B cell (primary cell): ENCODE measurements at regions not wholly inside any gene's neighbourhood (a gene's known extent, or its start where the extent isn't known, plus 50 kb on each side); places are given as distances from the start of the nearest gene placed in this dataset.
A peak's percentile ranks its signal among the peaks of the same experiment; 100 is the strongest.

Experiments used
- ATAC-seq: fragments of 200-7000 bp; cut with Tn5 transposase; one replicate; pipeline ENCODE4 v1.10.0; 2021; ENCODE audit warnings: low read depth, mild to moderate bottlenecking, moderate number of reproducible peaks, moderate library complexity
- CTCF ChIA-PET: fragments of 350-600 bp; sonication (Branson Sonifier 250); formaldehyde crosslinking; loops from one replicate; lab custom pipeline; 2021; ENCODE audit warnings: antibody characterized with exemption, inconsistent platforms; lab: Charles Lee
- POLR2A ChIA-PET: fragments of 350-600 bp; sonication (Branson Sonifier 250); formaldehyde crosslinking; loops from one replicate; lab custom pipeline; 2021; ENCODE audit warnings: antibody characterized with exemption; lab: Charles Lee
- DNase-seq: peaks from one replicate; pipeline ENCODE4 v3.0.0; 2013
- H2AFZ ChIP-seq: 2 replicates; pipeline ENCODE4 v1.6.1; 2012; ENCODE audit warnings: mild to moderate bottlenecking, low read depth, low read length; ENCODE audit not compliant: insufficient read depth, poor library complexity, severe bottlenecking
- H3K27ac ChIP-seq, 2 donors: 1 replicate in 1 of 2; 2 replicates in 1 of 2; pipeline ENCODE4 v1.5.1; 2012 to 2013; ENCODE audit warnings: low read length in 2 of 2, mild to moderate bottlenecking in 2 of 2, moderate library complexity in 1 of 2
- H3K27me3 ChIP-seq, 4 experiments: fragments of 200-600 bp in 1 of 4; sonication (generic) in 1 of 4; replicated peaks in 1 of 4; 1 replicate in 2 of 4; 2 replicates in 2 of 4; pipeline versions ENCODE4 v1.6.1 to v1.7.0; 2013 to 2016; ENCODE audit warnings: low read length in 3 of 4, mild to moderate bottlenecking in 2 of 4, mixed read lengths in 1 of 4, moderate library complexity in 1 of 4; ENCODE audit not compliant: insufficient read depth in 4 of 4, control insufficient read depth in 3 of 4; ENCODE audit errors: control extremely low read depth in 1 of 4
- H3K36me3 ChIP-seq, 2 experiments: replicated peaks in 1 of 2; 1 replicate in 1 of 2; 2 replicates in 1 of 2; pipeline versions ENCODE4 v1.6.1 to v1.7.1; 2013; ENCODE audit warnings: low read length in 1 of 2; ENCODE audit not compliant: insufficient read depth in 2 of 2, control insufficient read depth in 1 of 2; ENCODE audit errors: control extremely low read depth in 1 of 2, extremely low read depth in 1 of 2
- H3K4me1 ChIP-seq, 2 donors: fragments of 200-600 bp in 1 of 2; sonication (generic) in 1 of 2; 1 replicate in 1 of 2; 2 replicates in 1 of 2; pipeline versions ENCODE4 v1.5.1 to v1.6.1; 2013 to 2017; ENCODE audit warnings: low read length in 2 of 2; ENCODE audit not compliant: control insufficient read depth in 2 of 2, insufficient read depth in 2 of 2
- H3K4me2 ChIP-seq: replicated peaks from 2 replicates; pipeline ENCODE3; 2012; ENCODE audit warnings: mild to moderate bottlenecking, low read depth, low read length; ENCODE audit not compliant: poor library complexity, severe bottlenecking
- H3K4me3 ChIP-seq, 5 experiments: fragments of 200-600 bp in 1 of 5; sonication (generic) in 1 of 5; 1 replicate in 3 of 5; 2 replicates in 2 of 5; pipeline versions ENCODE4 v1.5.1 to v1.7.0; 2011 to 2016; ENCODE audit warnings: low read length in 4 of 5, mild to moderate bottlenecking in 4 of 5, low read depth in 2 of 5, control low read depth in 1 of 5, moderate library complexity in 1 of 5; ENCODE audit not compliant: insufficient read depth in 1 of 5; ENCODE audit errors: control extremely low read depth in 1 of 5, extremely low read depth in 1 of 5
- H3K79me2 ChIP-seq: fragments of 200-600 bp; sonication (generic); one replicate; pipeline ENCODE4 v1.6.0; 2016; ENCODE audit warnings: low read length; ENCODE audit not compliant: control insufficient read depth, insufficient read depth
- H3K9ac ChIP-seq: fragments of 200-600 bp; sonication (generic); 2 replicates; pipeline ENCODE4 v1.6.1; 2017; ENCODE audit warnings: mild to moderate bottlenecking, low read length, moderate library complexity
- H3K9me3 ChIP-seq, 3 donors: one replicate each; pipeline versions ENCODE4 v1.6.1 to v1.7.1; 2013; ENCODE audit warnings: low read length in 2 of 3; ENCODE audit not compliant: control insufficient read depth in 2 of 3, insufficient read depth in 1 of 3; ENCODE audit errors: control extremely low read depth in 1 of 3
- H4K20me1 ChIP-seq: 2 replicates; pipeline ENCODE4 v1.6.0; 2012; ENCODE audit warnings: mild to moderate bottlenecking, low read length; ENCODE audit not compliant: insufficient read depth, control insufficient read depth, poor library complexity, severe bottlenecking
- H3K27ac Mint-ChIP-seq: one replicate; pipeline ENCODE4 v1.8.0; 2021; ENCODE audit warnings: mixed read lengths
- H3K27me3 Mint-ChIP-seq: one replicate; pipeline ENCODE4 v1.8.0; 2021; ENCODE audit warnings: mixed read lengths
- H3K4me1 Mint-ChIP-seq: one replicate; pipeline ENCODE4 v1.8.0; 2021; ENCODE audit warnings: mixed read lengths
- H3K4me3 Mint-ChIP-seq: one replicate; pipeline ENCODE4 v1.8.0; 2021; ENCODE audit warnings: mixed read lengths
- H3K9me3 Mint-ChIP-seq: one replicate; pipeline ENCODE4 v1.8.0; 2022; ENCODE audit warnings: mixed read lengths; ENCODE audit not compliant: insufficient read depth
- EZH2 ChIP-seq: IDR thresholded peaks from 2 replicates; pipeline ENCODE4 v1.6.1; 2012; ENCODE audit warnings: borderline replicate concordance, low read depth, mild to moderate bottlenecking, moderate library complexity, low read length; ENCODE audit not compliant: insufficient read depth, poor library complexity, severe bottlenecking
- WGBS: methylation state at CpG from one replicate; pipeline ENCODE4 v1.1.5; 2013; ENCODE audit warnings: missing lambda C conversion rate; ENCODE audit not compliant: insufficient coverage; 5-methylcytosine and 5-hydroxymethylcytosine counted together
- intact Hi-C: fragments of 100-400 bp; cut with micrococcal nuclease; formaldehyde crosslinking; loops from one replicate; pipeline ENCODE4 v1.10.0; 2022
- TF ChIP-seq, protein P1 (sequence below): fragments of 200-600 bp; IDR thresholded peaks from one replicate; pipeline ENCODE4 v1.8.0; 2022; ENCODE audit warnings: antibody characterized with exemption, mild to moderate bottlenecking

DNA sequence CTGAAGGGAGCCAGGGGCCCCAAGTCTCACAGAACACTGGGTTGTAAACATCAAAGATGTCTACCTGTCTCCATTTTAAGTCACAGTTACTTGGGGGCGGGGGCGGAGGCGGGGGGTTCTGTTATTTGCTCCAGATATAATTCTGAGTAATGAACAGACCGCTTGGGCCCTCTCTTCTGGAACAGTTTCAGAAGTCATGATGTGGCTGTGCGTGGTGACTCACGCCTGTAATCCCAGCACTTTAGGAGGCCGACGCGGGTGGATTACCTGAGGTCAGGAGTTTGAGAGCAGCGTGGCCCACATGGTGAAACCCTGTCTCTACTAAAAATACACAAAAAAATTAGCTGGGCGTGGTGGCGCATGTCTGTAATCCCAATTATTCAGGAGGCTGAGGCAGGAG is 157.9 kb upstream of the APCDD1 start:
- ChIA-PET CTCF (no interaction called here), POLR2A (no interaction called here)
- TF ChIP-seq, protein P1, sequence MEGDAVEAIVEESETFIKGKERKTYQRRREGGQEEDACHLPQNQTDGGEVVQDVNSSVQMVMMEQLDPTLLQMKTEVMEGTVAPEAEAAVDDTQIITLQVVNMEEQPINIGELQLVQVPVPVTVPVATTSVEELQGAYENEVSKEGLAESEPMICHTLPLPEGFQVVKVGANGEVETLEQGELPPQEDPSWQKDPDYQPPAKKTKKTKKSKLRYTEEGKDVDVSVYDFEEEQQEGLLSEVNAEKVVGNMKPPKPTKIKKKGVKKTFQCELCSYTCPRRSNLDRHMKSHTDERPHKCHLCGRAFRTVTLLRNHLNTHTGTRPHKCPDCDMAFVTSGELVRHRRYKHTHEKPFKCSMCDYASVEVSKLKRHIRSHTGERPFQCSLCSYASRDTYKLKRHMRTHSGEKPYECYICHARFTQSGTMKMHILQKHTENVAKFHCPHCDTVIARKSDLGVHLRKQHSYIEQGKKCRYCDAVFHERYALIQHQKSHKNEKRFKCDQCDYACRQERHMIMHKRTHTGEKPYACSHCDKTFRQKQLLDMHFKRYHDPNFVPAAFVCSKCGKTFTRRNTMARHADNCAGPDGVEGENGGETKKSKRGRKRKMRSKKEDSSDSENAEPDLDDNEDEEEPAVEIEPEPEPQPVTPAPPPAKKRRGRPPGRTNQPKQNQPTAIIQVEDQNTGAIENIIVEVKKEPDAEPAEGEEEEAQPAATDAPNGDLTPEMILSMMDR = no peak
- no peak for TF ChIP-seq EZH2
- no peaks in the 10 kb centered on the region for H3K36me3 ChIP-seq
- Mint-ChIP-seq H3K27ac (no peak overlapping the region), H3K4me1 (peaks cover 51% of the 10 kb centered on the region), H3K27me3 (no peaks in the 10 kb centered on the region), H3K9me3 (peaks cover 2% of the 10 kb centered on the region), H3K4me3 (no peak overlapping the region)
- H3K4me1 ChIP-seq = peaks cover 45 to 50% of the 10 kb centered on the region in 2 donors
- intact Hi-C loops = no loop called here
- no peak overlapping the region for H3K4me2 ChIP-seq
- 72% methylated on average over 7 of the region's 12 CpGs for WGBS
- H3K9ac ChIP-seq = no peak overlapping the region
- H3K27me3 ChIP-seq = no peaks in the 10 kb centered on the region
- DNase-seq (no peak), ATAC-seq (no peak)
- H4K20me1 ChIP-seq = no peaks in the 10 kb centered on the region
- H3K9me3 ChIP-seq = peaks cover 0 to 8% (median 3%) of the 10 kb centered on the region in 3 donors
- H2AFZ ChIP-seq = no peak overlapping the region
- H3K79me2 ChIP-seq = no peaks in the 10 kb centered on the region
- H3K4me3 ChIP-seq = no peak overlapping the region
- H3K27ac ChIP-seq = no peak overlapping the region

DNA sequence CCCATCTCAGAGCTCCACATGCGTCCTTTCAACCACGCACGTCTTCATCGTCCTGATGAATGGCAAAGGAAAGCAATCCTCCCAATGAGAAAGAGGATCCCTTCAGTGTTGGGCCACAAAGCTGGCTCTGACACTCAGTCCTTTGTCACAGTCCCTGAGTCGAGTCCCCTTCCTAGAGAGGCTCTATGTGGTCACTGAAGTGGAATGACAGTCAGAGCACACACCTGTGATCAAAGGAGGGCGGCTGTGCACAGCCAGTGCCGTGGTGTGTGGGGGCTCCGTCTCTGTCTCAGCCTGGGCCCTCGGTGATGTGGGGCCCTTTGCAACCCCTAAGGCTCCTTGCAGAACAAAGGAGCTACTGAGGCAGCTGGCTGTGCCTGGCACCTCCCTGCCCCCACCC is 157.3 kb upstream of the APCDD1 start:
- H3K4me1 Mint-ChIP-seq = peaks cover 53% of the 10 kb centered on the region

More for the DNA sequence above, 157.3 kb upstream of the APCDD1 start:
- Mint-ChIP-seq H3K4me3 (peak overlapping the region; percentile 23), H3K9me3 (peaks cover 2% of the 10 kb centered on the region), H3K27ac (no peak overlapping the region), H3K27me3 (no peaks in the 10 kb centered on the region)
- POLR2A ChIA-PET = no interaction called here
- Histone ChIP-seq H3K79me2 (no peaks in the 10 kb centered on the region), H3K27me3 (no peaks in the 10 kb centered on the region), H3K9me3 (peaks cover 0 to 8% (median 3%) of the 10 kb centered on the region in 3 donors), H4K20me1 (no peaks in the 10 kb centered on the region), H3K27ac (no peak overlapping the region), H3K9ac (no peak overlapping the region), H3K4me3 (peak overlapping the region in 1 of 5 experiments; percentile 0), H3K36me3 (no peaks in the 10 kb centered on the region), H3K4me1 (peaks cover 45 to 50% of the 10 kb centered on the region in 2 donors), H3K4me2 (peak overlapping the region; percentile 56), H2AFZ (peak overlapping the region; percentile 55)
- DNase-seq (peak; percentile 30), ATAC-seq (peak; percentile 28)
- CTCF ChIA-PET = interaction anchor here (0.8 kb wide), 1 partner anchor 11 kb away, joined by 3 read pairs; no protein-coding TSS in a partner anchor
- intact Hi-C loops = no loop called here
- no peak for TF ChIP-seq EZH2
- TF ChIP-seq, protein P1 = no peak
- WGBS = 36% methylated on average over 5 of the region's 9 CpGs
